ENCODE measurements at regions not wholly inside any gene's neighbourhood (a gene's known extent, or its start where the extent isn't known, plus 50 kb on each side); places are given as distances from the start of the nearest gene placed in this dataset.
"Not testable (repeated sequence)": the region's sequence is repeated elsewhere in the genome, so short reads cannot be mapped to it uniquely, and the experiment has no call there.

GRCh38 chr5:54885636-54886035 is 99.8 kb downstream of the ESM1 start:
- DNase-seq (ENCODE audit: insufficient read length, low spot score) = no peak
- FAIRE-seq = no peak

- FAIRE-seq (no peak), DNase-seq (ENCODE audit: insufficient read length, low spot score) (no peak)
Measured at GRCh38 chr5:54884195-54884536, 101.2 kb downstream of the ESM1 start.

DNA sequence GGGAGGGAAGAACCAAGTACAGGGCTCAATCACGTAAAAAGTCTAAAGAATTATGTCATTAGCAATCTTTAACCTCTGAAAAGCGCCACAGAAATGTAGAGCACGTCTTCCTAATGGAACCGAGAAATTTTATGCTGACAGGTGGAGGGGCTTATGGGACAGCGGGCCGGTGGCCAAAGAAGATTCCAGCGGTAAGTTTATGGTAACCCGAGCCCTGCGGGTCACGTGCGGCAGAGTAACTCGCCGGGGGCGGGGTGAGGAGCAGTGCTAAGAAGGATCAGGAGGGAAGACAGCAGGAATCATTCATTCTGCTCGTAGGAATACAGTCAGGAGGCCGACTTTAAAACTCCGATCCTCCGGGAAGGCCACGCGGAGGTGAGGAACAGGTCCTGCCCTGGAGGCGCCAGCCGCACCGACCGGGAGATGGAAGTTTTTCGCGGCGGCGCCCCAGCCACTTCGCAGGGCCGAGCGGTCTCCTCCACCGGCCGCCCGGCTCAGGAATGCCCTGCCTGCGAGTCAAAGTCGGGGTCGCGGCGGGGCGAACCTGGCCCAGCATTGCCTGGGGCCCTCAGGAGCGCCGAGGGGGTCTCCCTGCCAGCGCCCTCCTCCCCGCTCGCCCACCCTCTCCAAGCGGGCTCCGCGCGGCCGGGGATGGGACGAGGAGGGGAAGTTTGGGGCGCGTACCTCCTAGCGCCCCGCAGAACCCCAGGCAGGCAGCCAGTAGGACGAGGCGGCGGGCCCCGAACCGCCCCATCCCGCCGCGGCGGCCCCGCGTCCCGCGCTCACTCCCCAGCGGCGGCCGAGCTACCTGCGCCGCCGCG is 101.8 kb downstream of the ESM1 start:
- no peak for FAIRE-seq
- no peak for DNase-seq (ENCODE audit: insufficient read length, low spot score)

DNA sequence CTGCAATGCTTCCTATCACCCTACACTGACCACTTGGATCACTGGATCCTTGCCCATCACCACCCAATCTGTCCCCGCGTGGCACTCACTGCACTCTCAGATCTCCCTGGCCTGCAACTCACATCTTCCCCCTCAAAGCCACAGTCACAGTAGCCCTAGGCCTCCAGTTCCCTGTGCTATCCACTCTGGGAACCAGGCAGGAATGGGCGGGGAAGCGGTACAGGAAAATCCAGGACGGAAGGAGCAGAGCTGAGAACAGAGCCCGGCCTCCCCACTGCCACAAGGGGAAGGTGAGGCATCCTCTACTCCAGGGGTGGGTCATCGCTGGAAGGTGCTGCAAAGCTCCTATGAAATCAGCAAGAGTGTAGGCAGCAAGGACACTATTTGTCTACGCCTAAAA is 102.6 kb downstream of the ESM1 start:
- no peak for FAIRE-seq

GRCh38 chr5:54882101-54882500 is 103.3 kb downstream of the ESM1 start:
- no peak for FAIRE-seq
- no peak for DNase-seq (ENCODE audit: insufficient read length, low spot score)

More for the DNA sequence above, 102.6 kb downstream of the ESM1 start:
- DNase-seq (ENCODE audit: insufficient read length, low spot score) = no peak

- DNase-seq (ENCODE audit: insufficient read length, low spot score) (no peak), FAIRE-seq (no peak)
Measured at GRCh38 chr5:54881286-54882005, 103.9 kb downstream of the ESM1 start.

GRCh38 chr5:54876976-54877375 is 108.4 kb downstream of the ESM1 start:
- DNase-seq (ENCODE audit: insufficient read length, low spot score) (no peak), FAIRE-seq (no peak)

- FAIRE-seq (no peak), DNase-seq (ENCODE audit: insufficient read length, low spot score) (no peak)
Measured at GRCh38 chr5:54876556-54876955, 108.8 kb downstream of the ESM1 start.

DNA sequence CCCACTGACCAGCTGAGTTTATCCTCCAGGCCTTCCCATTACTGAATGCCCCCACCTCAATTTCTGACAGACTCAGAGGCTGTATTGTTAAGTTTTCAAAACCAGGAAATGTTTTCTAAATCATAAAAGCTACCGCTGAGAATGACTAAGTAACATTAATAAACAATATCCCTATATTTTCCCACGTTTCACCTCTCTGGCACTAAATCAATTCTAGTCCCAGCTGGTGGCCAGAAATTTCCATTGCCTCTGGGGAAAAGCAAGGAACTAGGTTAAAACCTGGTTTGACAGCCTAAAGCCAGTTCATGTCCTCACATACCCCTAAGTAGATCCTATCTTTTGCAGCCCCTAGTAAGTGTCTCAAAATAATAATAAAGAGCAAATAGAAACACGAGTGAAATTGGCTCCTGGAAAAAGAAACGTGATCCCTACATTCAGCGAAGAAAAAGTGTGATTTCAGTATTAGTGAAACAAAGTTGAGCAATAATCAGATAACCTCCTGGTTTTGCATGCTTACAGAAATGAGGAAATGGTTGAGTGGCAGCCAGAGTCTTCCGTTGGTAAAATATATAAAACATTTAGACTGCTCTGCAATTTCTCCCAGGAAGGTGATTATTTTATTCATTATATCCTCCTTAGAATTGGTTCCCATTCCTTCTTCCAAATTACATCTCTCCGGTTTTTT is 110.9 kb downstream of the ESM1 start:
- no peak for FAIRE-seq

GRCh38 chr5:54873691-54874090 is 111.7 kb downstream of the ESM1 start:
- DNase-seq (ENCODE audit: insufficient read length, low spot score) = no peak
- no peak for FAIRE-seq

More for the DNA sequence above, 110.9 kb downstream of the ESM1 start:
- DNase-seq (ENCODE audit: insufficient read length, low spot score) = no peak

GRCh38 chr5:54872810-54873209 is 112.6 kb downstream of the ESM1 start:
- FAIRE-seq (no peak), DNase-seq (ENCODE audit: insufficient read length, low spot score) (no peak)

- DNase-seq (ENCODE audit: insufficient read length, low spot score) = no peak
- FAIRE-seq = no peak
Measured at GRCh38 chr5:54870271-54870670, 115.1 kb downstream of the ESM1 start.

DNA sequence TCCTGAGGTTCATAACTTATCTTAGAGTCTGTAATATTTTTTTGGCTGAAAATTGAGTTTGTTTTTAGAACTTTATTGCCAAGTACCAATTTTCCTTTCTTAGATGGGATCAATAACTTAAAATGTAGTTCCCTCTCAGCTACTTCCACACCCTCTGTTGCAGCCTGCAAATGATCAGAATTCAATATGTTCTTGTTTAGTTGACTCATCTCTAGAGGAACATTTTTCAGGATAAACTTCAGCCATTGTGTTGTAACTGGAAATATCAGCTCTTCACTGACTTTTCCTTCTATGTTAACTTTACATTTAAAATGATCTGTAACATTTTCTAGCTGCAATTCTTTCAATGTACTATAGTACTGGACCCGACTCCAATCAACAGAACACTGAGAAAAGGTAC is 115.7 kb downstream of the ESM1 start:
- DNase-seq (ENCODE audit: insufficient read length, low spot score) = no peak
- no peak for FAIRE-seq

GRCh38 chr5:54868511-54869483 is 116.6 kb downstream of the ESM1 start:
- DNase-seq (ENCODE audit: insufficient read length, low spot score) = no peak
- no peak for FAIRE-seq

- DNase-seq (ENCODE audit: insufficient read length, low spot score) (no peak), FAIRE-seq (peak; percentile 23)
Measured at GRCh38 chr5:54867310-54867944, 118.0 kb downstream of the ESM1 start.

DNA sequence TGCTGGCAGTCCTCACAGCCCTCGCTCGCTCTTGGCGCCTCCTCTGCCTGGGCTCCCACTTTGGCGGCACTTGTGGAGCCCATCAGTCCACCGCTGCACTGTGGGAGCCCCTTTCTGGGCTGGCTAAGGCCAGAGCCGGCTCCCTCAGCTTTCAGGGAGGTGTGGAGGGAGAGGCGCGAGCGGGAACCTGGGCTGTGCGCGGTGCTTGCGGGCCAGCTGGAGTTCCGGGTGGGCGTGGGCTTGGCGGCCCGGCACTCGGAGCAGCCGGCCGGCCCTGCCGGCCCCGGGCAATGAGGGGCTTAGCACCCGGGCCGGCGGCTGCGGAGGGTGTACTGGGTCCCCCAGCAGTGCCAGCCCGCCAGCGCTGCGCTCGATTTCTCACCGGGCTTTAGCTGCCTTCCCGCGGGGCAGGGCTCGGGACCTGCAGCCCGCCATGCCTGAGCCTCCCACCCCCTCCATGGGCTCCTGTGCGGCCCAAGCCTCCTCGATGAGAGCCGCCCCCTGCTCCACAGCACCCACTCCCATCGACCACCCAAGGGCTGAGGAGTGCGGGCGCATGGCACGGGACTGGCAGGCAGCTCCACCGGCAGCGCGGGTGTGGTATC is 120.4 kb downstream of the ESM1 start:
- FAIRE-seq; DNase-seq (ENCODE audit: insufficient read length, low spot score): not testable (repeated sequence)

DNA sequence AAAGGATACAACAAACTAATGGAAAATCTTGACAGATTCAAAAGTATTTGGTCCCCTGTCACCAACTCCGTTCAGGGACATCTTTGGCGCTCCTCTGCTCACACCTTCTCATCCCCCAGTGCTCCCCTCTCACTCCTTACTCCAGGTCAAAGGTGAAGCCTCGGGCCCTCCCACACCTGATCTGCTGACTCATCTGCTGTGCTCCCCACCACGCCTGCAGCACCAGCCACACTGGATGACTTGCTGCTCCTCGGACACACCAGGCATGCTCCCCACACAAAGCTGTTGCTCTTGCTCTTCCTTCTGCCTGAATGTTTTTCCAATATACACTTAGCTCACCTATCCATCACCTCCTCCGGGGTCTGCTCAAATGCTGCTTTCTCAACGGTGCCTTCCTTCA is 123.4 kb downstream of the ESM1 start:
- DNase-seq (ENCODE audit: insufficient read length, low spot score) = no peak

DNA sequence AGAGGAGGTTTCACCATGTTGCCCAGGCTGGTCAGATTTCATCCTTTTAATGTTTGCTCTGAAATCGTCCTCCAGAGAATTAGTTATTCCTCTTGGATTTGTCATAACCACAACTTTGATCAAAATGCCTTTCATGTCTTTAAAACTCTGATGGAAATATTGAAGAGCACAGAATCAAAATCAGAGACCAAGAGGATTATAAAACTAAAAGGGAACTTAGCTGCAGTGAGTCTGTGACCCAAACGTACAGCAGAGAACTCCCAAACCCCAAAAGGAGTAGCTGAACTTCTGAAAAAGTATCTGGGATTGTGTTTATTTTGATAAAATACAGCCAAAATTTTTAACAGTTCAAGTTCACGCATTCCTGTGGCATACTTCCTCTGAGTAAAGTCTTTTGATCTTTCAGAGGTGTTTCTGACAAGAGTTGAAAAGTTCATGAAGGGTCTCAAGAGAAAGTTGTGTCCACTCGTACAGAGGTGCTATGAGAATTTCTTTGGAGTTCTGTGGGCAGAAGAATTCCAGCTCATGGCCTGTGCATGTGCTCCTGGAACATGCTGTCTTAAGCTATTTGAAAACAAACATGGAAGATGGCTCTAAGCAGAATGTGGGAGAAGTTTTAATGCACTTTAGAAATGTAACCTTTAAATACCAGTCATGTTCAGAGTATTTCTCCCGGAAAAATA is 124.0 kb downstream of the ESM1 start:
- DNase-seq (ENCODE audit: insufficient read length, low spot score) = no peak
- FAIRE-seq = no peak

More for the DNA sequence above, 123.4 kb downstream of the ESM1 start:
- FAIRE-seq = no peak

DNA sequence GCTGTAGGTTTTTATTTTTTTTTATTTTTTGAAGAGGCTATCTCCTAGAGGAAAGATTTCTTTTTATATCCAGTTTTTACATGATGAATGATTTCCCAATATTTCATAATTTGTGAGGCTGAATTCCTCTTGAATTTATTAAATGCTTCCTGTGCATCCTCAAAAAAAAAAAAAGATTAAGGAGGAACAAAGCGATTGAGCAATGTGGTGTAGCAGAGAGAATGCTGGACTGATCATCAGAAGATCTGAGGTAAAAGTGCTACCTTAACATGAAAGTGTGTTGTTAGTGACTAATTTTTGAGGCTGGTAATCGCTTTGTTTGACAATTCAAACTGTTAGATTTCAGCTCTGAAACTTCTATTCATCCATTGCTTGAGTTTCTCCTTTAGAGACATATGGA is 125.1 kb downstream of the ESM1 start:
- FAIRE-seq (no peak), DNase-seq (ENCODE audit: insufficient read length, low spot score) (no peak)

Data from GM19239 (cell line).